ENCODE measurements at regions not wholly inside any gene's neighbourhood (a gene's known extent, or its start where the extent isn't known, plus 50 kb on each side); places are given as distances from the start of the nearest gene placed in this dataset.

DNA sequence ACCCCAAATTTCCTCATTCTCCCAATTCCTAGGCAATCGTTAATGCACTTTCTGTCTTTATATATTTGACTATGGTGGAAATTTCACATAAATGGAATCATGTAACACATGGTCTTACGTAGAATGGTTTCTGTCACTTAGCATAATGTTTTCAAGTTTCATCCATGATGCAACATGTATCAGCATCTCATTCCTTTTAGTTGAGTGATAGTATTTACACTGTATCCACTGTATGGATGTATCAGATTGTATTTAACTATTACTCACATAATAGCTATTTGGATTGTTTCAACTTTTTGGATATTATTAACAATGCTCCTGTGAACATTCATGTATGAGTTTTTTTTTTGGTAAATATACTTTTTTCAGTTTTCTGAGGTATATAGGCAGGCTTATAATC is 982.3 kb upstream of the DDX18 start:
- no peak for TF ChIP-seq CTCF (IDR thresholded peaks at IDR 0.05; ENCODE audit: insufficient read depth, low read length)
- no peak overlapping the region for H3K4me3 ChIP-seq (ENCODE audit: low read depth, low read length)
- DNase-seq (ENCODE audit: low read depth) = no peak

GRCh38 chr2:116833052-116833451 is 981.4 kb upstream of the DDX18 start:
- DNase-seq (ENCODE audit: low read depth) = no peak
- TF ChIP-seq CTCF (IDR thresholded peaks at IDR 0.05; ENCODE audit: insufficient read depth, low read length) = no peak
- H3K4me3 ChIP-seq (ENCODE audit: low read depth, low read length) = no peak overlapping the region

GRCh38 chr2:116842164-116842563 is 972.3 kb upstream of the DDX18 start:
- no peak for TF ChIP-seq CTCF (IDR thresholded peaks at IDR 0.05; ENCODE audit: insufficient read depth, low read length)
- no peak for DNase-seq (ENCODE audit: low read depth)
- no peak overlapping the region for H3K4me3 ChIP-seq (ENCODE audit: low read depth, low read length)

- no peak overlapping the region for H3K4me3 ChIP-seq (ENCODE audit: low read depth, low read length)
- no peak for DNase-seq (ENCODE audit: low read depth)
- no peak for TF ChIP-seq CTCF (IDR thresholded peaks at IDR 0.05; ENCODE audit: insufficient read depth, low read length)
Observed at GRCh38 chr2:116859708-116860107, 954.8 kb upstream of the DDX18 start.

DNA sequence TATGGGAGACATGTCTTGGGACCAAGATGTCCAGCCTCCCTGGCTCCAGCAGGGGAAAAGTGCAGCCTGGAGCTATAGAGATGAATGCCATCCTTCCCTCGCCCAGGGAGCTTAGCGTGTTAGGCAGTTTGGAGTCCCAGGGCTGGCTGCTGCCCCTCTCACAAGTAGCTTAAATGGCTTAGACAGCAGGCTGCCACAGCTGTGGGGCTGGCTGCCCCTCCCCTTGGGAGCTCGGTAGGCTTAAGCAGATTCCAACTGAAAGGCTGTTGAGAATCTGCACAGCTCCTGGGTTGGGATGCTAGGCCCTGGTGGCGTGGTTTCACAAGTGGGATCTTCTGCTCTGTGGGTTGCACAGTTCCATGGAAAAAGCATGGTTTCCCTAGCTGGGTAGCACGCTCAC is 940.5 kb upstream of the DDX18 start:
- no peak for DNase-seq (ENCODE audit: low read depth)
- no peak overlapping the region for H3K4me3 ChIP-seq (ENCODE audit: low read depth, low read length)
- TF ChIP-seq CTCF (IDR thresholded peaks at IDR 0.05; ENCODE audit: insufficient read depth, low read length) = no peak

DNA sequence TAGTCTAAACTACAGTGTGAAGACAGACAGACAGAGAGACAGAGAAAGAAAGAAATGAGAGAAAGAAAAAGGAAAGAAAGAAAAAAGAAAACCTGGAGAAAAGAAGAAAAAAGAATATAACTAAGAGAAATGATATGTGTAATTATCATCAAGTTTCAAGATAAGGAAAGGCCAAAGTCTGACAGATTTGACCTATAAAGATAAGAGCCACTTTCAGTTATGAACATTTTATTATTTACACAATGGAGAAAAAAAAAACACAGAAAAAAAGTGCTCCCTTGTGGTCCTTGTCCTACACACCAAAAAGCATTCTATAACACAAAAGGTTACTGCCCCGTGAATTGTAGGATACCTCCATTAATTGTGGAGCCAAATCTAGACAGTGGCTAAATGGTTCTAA is 937.2 kb upstream of the DDX18 start:
- TF ChIP-seq CTCF (IDR thresholded peaks at IDR 0.05; ENCODE audit: insufficient read depth, low read length) = no peak
- no peak overlapping the region for H3K4me3 ChIP-seq (ENCODE audit: low read depth, low read length)
- DNase-seq (ENCODE audit: low read depth) = no peak

GRCh38 chr2:116877944-116878343 is 936.5 kb upstream of the DDX18 start:
- DNase-seq (ENCODE audit: low read depth) = no peak
- TF ChIP-seq CTCF (IDR thresholded peaks at IDR 0.05; ENCODE audit: insufficient read depth, low read length) = no peak
- H3K4me3 ChIP-seq (ENCODE audit: low read depth, low read length) = no peak overlapping the region
